ENCODE measurements at regions not wholly inside any gene's neighbourhood (a gene's known extent, or its start where the extent isn't known, plus 50 kb on each side); places are given as distances from the start of the nearest gene placed in this dataset.

- Histone ChIP-seq H3K4ac (replicated peaks; ENCODE audit: insufficient read length, low read depth, low read length) (no peak overlapping the region), H3K9ac (replicated peaks in 1 of 4; ENCODE audit: extremely low read depth in 1 of 4, low read depth in 3 of 4, low read length in 3 of 4) (no peak overlapping the region), H3K14ac (ENCODE audit: insufficient read length) (no peak overlapping the region), H3K27me3 (replicated peaks in 1 of 4; ENCODE audit: control insufficient read depth in 3 of 4, extremely low read depth in 1 of 4, insufficient read depth in 3 of 4, low read length in 3 of 4) (no peaks in the 10 kb centered on the region), H4K5ac (ENCODE audit: insufficient read length, low read depth, low read length) (no peak overlapping the region), H3K18ac (ENCODE audit: extremely low read depth, low read length) (no peak overlapping the region), H3K9me3 (ENCODE audit: insufficient read depth in 2 of 2, low read depth in 1 of 2, low read length in 1 of 2) (no peaks in the 10 kb centered on the region), H3K4me3 (ENCODE audit: extremely low read depth in 1 of 4, insufficient read depth in 2 of 4, low read depth in 3 of 4, low read length in 4 of 4) (no peak overlapping the region), H3K23ac (ENCODE audit: insufficient read length) (no peak overlapping the region), H2AK5ac (ENCODE audit: low read depth, low read length) (no peak overlapping the region), H2AFZ (ENCODE audit: low read length) (no peak overlapping the region), H3K23me2 (ENCODE audit: low read depth, low read length) (no peaks in the 10 kb centered on the region), H4K91ac (replicated peaks; ENCODE audit: insufficient read length, low read length) (no peak overlapping the region), H2BK20ac (ENCODE audit: low read length) (no peak overlapping the region), H3K4me2 (ENCODE audit: insufficient read depth in 1 of 2, low read depth in 2 of 2, low read length in 2 of 2) (no peak overlapping the region), H3K36me3 (ENCODE audit: control insufficient read depth in 2 of 4, insufficient read depth in 4 of 4, low read length in 3 of 4) (no peaks in the 10 kb centered on the region), H2BK5ac (ENCODE audit: low read depth, low read length) (no peak overlapping the region), H4K8ac (ENCODE audit: extremely low read depth, insufficient read depth, low read length) (no peak overlapping the region), H2BK120ac (replicated peaks; ENCODE audit: low read depth, low read length) (no peak overlapping the region), H4K20me1 (replicated peaks in 1 of 2; ENCODE audit: control insufficient read depth in 1 of 2, insufficient read depth in 2 of 2, low read length in 2 of 2) (no peaks in the 10 kb centered on the region), H3K79me1 (ENCODE audit: low read depth, low read length) (no peaks in the 10 kb centered on the region), H2BK12ac (ENCODE audit: low read depth, low read length) (no peak overlapping the region), H2BK15ac (ENCODE audit: low read length) (no peak overlapping the region), H3K27ac (ENCODE audit: low read depth, low read length) (no peak overlapping the region), H3K56ac (replicated peaks; ENCODE audit: insufficient read length, low read depth, low read length) (no peak overlapping the region), H3K4me1 (replicated peaks in 1 of 4; ENCODE audit: control insufficient read depth in 3 of 4, insufficient read depth in 4 of 4, low read length in 3 of 4) (peaks cover 0 to 3% (median 0%) of the 10 kb centered on the region in 4 experiments; a peak in 1 of 7 replicates), H3K79me2 (ENCODE audit: control insufficient read depth in 1 of 2, insufficient read depth in 2 of 2, low read length in 2 of 2) (no peaks in the 10 kb centered on the region)
- FAIRE-seq (no peak), DNase-seq (ENCODE audit: low read depth in 1 of 2, low spot score in 2 of 2) (no peak)
- POLR2A ChIA-PET (ENCODE audit: partially characterized antibody) = no interaction called here
- CTCF ChIA-PET (ENCODE audit: partially characterized antibody) = interaction anchor here (1.1 to 1.4 kb wide), 2 partner anchors 66 to 79 kb away, joined by 3 to 4 read pairs; no protein-coding TSS in a partner anchor
- no peak for TF ChIP-seq SIN3A (conservative IDR thresholded peaks at IDR 0.05 in 1 of 2, IDR thresholded peaks at IDR 0.05 in 1 of 2; ENCODE audit: low read depth in 1 of 2, low read length in 2 of 2)
- no peak for TF ChIP-seq ATF2 (IDR thresholded peaks at IDR 0.05; ENCODE audit: low read length)
- WGBS, 2 experiments (ENCODE audit: extremely low coverage in 1 of 2, insufficient coverage in 1 of 2, insufficient read length in 1 of 2, insufficient replicate concordance in 2 of 2, low coverage in 1 of 2, low lambda C conversion rate in 2 of 2, missing lambda C conversion rate in 1 of 2) = 67% methylated on average over 3 of the region's 3 CpGs; no CpG with 5 or more reads in 1 of the 2 experiments
Measured at GRCh38 chr18:67279988-67280387, 236.5 kb downstream of the DSEL start.

Data from H1 (cell line).